Gastroesophageal sphincter (tissue), 4 donors: ENCODE measurements at regions not wholly inside any gene's neighbourhood (a gene's known extent, or its start where the extent isn't known, plus 50 kb on each side); places are given as distances from the start of the nearest gene placed in this dataset.

Experiments
- ATAC-seq: fragments of 150-250 bp; one replicate; pipeline ENCODE4 v1.9.1; 2016; ENCODE audit warnings: mild to moderate bottlenecking, moderate library complexity
- H3K27ac ChIP-seq, 4 donors: fragments of 200-600 bp; sonication (generic) in 3 of 4; 1 replicate in 3 of 4; 2 replicates in 1 of 4; pipeline ENCODE4 v1.5.1; 2016 to 2019
- H3K27me3 ChIP-seq: fragments of 200-600 bp; sonication (generic); one replicate; pipeline ENCODE4 v1.5.1; 2019
- H3K36me3 ChIP-seq, 2 donors: fragments of 200-600 bp; sonication (generic); one replicate each; pipeline ENCODE4 v1.5.1; 2019; ENCODE audit warnings: control low read depth in 1 of 2
- H3K4me1 ChIP-seq, 3 donors: fragments of 200-600 bp; sonication (generic); 1 replicate in 2 of 3; 2 replicates in 1 of 3; pipeline ENCODE4 v1.5.1; 2016 to 2019; ENCODE audit warnings: control low read depth in 2 of 3
- H3K4me3 ChIP-seq, 2 donors: fragments of 200-600 bp; sonication (generic); one replicate each; pipeline ENCODE4 v1.5.1; 2019; ENCODE audit warnings: mild to moderate bottlenecking in 1 of 2, moderate library complexity in 1 of 2
- H3K9me3 ChIP-seq, 3 donors: fragments of 200-600 bp; sonication (generic); one replicate each; pipeline ENCODE4 v1.5.1; 2017 to 2019; ENCODE audit warnings: control low read depth in 2 of 3
- EP300 ChIP-seq: sonication (generic); formaldehyde crosslinking; IDR thresholded peaks from one replicate; pipeline ENCODE4 v1.6.1; 2017; ENCODE audit warnings: antibody characterized with exemption, mild to moderate bottlenecking
- POLR2A ChIP-seq, 2 donors: fragments of 450-650 bp; IDR thresholded peaks; one replicate each; pipeline ENCODE4 v1.6.1; 2017; ENCODE audit warnings: antibody characterized with exemption in 2 of 2, mild to moderate bottlenecking in 2 of 2, moderate library complexity in 1 of 2
- POLR2AphosphoS5 ChIP-seq: sonication (generic); formaldehyde crosslinking; IDR thresholded peaks from one replicate; pipeline ENCODE4 v1.6.1; 2017; ENCODE audit warnings: antibody characterized with exemption
- WGBS, 2 donors: methylation state at CpG; one replicate each; pipeline ENCODE4 v1.1.5; 2018; ENCODE audit warnings: low coverage in 1 of 2; 5-methylcytosine and 5-hydroxymethylcytosine counted together
- TF ChIP-seq, protein P1 (sequence below), 4 experiments: fragments of 200-600 bp in 2 of 4; fragments of 450-650 bp in 2 of 4; sonication (generic) in 1 of 4; IDR thresholded peaks; one replicate each; pipeline ENCODE4 v1.5.1; 2017 to 2019; ENCODE audit warnings: antibody characterized with exemption in 4 of 4, mild to moderate bottlenecking in 2 of 4, moderate library complexity in 2 of 4

DNA sequence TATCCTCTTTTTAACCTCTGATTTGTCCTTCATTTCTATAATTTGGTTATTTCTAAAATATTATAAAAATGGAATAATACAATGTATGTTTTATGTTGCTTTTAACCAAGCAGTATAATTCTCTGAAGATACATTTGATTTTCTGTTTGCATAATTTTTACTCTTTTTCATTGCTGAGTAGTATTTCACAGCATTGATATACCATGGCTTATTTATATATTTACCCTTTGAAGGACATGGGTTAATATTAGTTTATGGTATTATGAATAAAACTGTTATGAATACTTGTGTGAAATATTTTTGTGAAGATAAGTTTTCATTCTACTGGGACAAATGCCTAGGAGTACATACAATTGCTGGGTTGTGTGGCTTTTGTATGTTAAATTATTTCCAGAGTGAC lies 748.6 kb downstream of the TENT5A start:
- no peak overlapping the region for H3K27ac ChIP-seq
- peaks cover 0 to 28% (median 0%) of the 10 kb centered on the region in 3 donors for H3K9me3 ChIP-seq
- no peaks in the 10 kb centered on the region for H3K36me3 ChIP-seq
- no peak for ATAC-seq
- TF ChIP-seq POLR2A (IDR thresholded peaks at IDR 0.05), result no peak
- TF ChIP-seq, protein P1, sequence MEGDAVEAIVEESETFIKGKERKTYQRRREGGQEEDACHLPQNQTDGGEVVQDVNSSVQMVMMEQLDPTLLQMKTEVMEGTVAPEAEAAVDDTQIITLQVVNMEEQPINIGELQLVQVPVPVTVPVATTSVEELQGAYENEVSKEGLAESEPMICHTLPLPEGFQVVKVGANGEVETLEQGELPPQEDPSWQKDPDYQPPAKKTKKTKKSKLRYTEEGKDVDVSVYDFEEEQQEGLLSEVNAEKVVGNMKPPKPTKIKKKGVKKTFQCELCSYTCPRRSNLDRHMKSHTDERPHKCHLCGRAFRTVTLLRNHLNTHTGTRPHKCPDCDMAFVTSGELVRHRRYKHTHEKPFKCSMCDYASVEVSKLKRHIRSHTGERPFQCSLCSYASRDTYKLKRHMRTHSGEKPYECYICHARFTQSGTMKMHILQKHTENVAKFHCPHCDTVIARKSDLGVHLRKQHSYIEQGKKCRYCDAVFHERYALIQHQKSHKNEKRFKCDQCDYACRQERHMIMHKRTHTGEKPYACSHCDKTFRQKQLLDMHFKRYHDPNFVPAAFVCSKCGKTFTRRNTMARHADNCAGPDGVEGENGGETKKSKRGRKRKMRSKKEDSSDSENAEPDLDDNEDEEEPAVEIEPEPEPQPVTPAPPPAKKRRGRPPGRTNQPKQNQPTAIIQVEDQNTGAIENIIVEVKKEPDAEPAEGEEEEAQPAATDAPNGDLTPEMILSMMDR (IDR thresholded peaks at IDR 0.05), result no peak
- no peak for TF ChIP-seq POLR2AphosphoS5
- no peak for TF ChIP-seq EP300
- no peaks in the 10 kb centered on the region for H3K27me3 ChIP-seq
- no peak overlapping the region for H3K4me3 ChIP-seq
- H3K4me1 ChIP-seq, result no peaks in the 10 kb centered on the region

DNA sequence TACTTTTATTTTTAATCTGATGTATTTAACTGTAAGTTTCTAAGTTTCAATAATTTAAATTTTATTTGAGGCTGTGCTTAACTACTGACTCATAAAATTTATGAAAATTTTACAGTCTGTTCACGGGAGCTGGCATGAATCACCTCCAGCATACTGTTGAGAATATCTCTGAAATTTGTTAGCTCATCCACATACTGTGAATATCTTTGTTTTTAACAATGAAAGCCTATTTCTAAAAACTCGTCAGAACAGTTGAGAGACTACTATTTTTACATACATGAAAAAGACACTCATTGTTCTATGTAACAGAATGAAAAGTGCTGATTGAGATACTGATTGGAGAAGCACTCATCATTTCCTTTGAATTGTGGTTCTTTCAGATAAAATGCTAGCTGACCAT lies 749.3 kb downstream of the TENT5A start:
- WGBS, 2 donors, result 59 to 71% methylated on average over 2 of the region's 2 CpGs
- H3K36me3 ChIP-seq, result no peaks in the 10 kb centered on the region
- no peak for ATAC-seq
- H3K4me1 ChIP-seq, result no peaks in the 10 kb centered on the region
- TF ChIP-seq POLR2AphosphoS5, result no peak
- TF ChIP-seq, protein P1 (IDR thresholded peaks at IDR 0.05), result no peak
- H3K27ac ChIP-seq, result no peak overlapping the region
- H3K27me3 ChIP-seq, result no peaks in the 10 kb centered on the region
- H3K4me3 ChIP-seq, result no peak overlapping the region
- peaks cover 0 to 23% (median 0%) of the 10 kb centered on the region in 3 donors for H3K9me3 ChIP-seq

DNA sequence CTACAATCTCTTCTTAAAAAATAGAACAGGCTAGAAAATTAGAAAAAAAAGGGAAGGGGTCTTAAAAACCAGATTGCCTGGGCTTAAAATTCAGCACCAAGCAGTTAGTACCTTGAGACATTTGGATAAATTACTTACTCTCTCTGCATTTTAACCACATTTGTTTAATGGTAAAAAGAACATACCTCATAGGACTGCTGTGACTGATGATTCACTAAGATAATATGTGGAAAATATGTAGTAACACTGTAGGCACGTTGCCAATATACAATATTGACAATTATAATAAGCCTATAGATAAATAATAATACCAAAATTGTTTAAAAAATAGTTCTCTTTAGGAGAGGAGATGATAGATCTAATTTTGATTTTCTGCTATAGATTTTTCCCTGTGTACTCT lies 750.4 kb downstream of the TENT5A start:
- H3K4me1 ChIP-seq, result no peaks in the 10 kb centered on the region
- H3K4me3 ChIP-seq, result no peak overlapping the region
- H3K27ac ChIP-seq, result no peak overlapping the region
- H3K9me3 ChIP-seq, result peaks cover 0 to 23% (median 0%) of the 10 kb centered on the region in 3 donors
- WGBS, 2 donors, result 23 to 67% methylated on average over 1 of the region's 1 CpG
- TF ChIP-seq POLR2A (IDR thresholded peaks at IDR 0.05) (no peak), EP300 (no peak), POLR2AphosphoS5 (no peak)
- TF ChIP-seq, protein P1 (IDR thresholded peaks at IDR 0.05), result no peak
- no peaks in the 10 kb centered on the region for H3K36me3 ChIP-seq
- no peak for ATAC-seq
- no peaks in the 10 kb centered on the region for H3K27me3 ChIP-seq

DNA sequence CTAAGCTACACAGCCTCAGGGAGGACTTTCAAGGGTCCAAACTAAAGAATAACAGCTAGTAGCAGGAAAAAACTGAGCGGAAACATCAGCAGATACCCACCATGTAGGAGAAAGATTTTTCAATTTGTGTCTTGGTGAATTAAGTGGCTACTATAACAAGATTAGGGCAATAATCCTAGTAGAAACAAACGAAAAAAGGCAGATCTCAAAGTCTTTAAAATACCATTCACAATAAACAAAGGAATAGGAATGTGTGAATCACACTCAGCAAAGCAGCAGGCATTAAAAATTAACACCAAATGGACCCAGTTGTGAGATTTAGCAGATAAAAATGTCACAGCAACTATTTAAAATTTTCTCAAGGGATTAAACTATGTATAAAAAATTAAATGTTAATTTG lies 761.2 kb downstream of the TENT5A start:
- 47 to 48% methylated on average over 2 of the region's 2 CpGs for WGBS, 2 donors
- Histone ChIP-seq H3K27me3 (no peaks in the 10 kb centered on the region), H3K4me1 (no peaks in the 10 kb centered on the region), H3K27ac (no peak overlapping the region), H3K4me3 (no peak overlapping the region), H3K36me3 (no peaks in the 10 kb centered on the region), H3K9me3 (peaks cover 0 to 9% (median 0%) of the 10 kb centered on the region in 3 donors)
- no peak for TF ChIP-seq POLR2AphosphoS5
- TF ChIP-seq, protein P1 (IDR thresholded peaks at IDR 0.05), result no peak
- TF ChIP-seq POLR2A (IDR thresholded peaks at IDR 0.05), result no peak
- no peak for TF ChIP-seq EP300
- ATAC-seq, result no peak

DNA sequence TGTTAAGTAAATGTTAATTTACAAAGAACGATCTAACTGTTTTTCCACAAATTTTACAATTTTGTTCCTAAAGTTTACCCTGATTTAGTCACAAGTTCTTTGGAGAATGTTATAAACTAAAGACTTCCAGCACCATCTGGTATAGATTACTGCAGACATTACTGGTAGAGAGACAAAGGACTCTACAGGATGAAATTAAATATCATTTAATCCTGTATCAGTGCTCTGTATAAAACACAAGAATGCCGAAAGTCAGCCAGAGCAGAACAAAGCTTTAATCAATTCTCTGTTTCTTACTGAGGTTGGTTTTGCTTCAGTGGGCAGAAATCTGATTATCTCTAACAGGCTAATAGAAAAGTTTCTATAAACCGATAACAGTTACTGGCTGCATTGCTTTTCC lies 763.6 kb downstream of the TENT5A start:
- H3K4me1 ChIP-seq, result no peaks in the 10 kb centered on the region
- no peaks in the 10 kb centered on the region for H3K27me3 ChIP-seq
- H3K4me3 ChIP-seq, result no peak overlapping the region
- no peak for ATAC-seq
- TF ChIP-seq, protein P1 (IDR thresholded peaks at IDR 0.05), result no peak
- TF ChIP-seq POLR2A (IDR thresholded peaks at IDR 0.05) (no peak), EP300 (no peak), POLR2AphosphoS5 (no peak)
- H3K36me3 ChIP-seq, result no peaks in the 10 kb centered on the region
- 41 to 49% methylated on average over 3 of the region's 3 CpGs for WGBS, 2 donors
- H3K9me3 ChIP-seq, result peaks cover 0 to 9% (median 0%) of the 10 kb centered on the region in 3 donors
- no peak overlapping the region for H3K27ac ChIP-seq
